Neural crest cell (in vitro differentiated cells): ENCODE measurements at regions not wholly inside any gene's neighbourhood (a gene's known extent, or its start where the extent isn't known, plus 50 kb on each side); places are given as distances from the start of the nearest gene placed in this dataset.

Experiments
- DNase-seq: peaks from one replicate; pipeline ENCODE4 v3.0.0; 2021; ENCODE audit warnings: low read depth, mixed read lengths, low spot score
- H3K27ac Mint-ChIP-seq: one replicate; pipeline ENCODE4 v1.8.0; 2021; ENCODE audit warnings: mild to moderate bottlenecking, mixed read lengths; ENCODE audit not compliant: unreplicated experiment
- H3K27me3 Mint-ChIP-seq: 2 replicates; pipeline ENCODE4 v1.8.0; 2021; ENCODE audit warnings: low read depth, mild to moderate bottlenecking, mixed read lengths
- H3K36me3 Mint-ChIP-seq: 2 replicates; pipeline ENCODE4 v1.8.0; 2021; ENCODE audit warnings: low read depth, mild to moderate bottlenecking, mixed read lengths
- H3K4me1 Mint-ChIP-seq: 2 replicates; pipeline ENCODE4 v1.8.0; 2021; ENCODE audit warnings: mixed read lengths
- H3K4me3 Mint-ChIP-seq: one replicate; pipeline ENCODE4 v1.8.0; 2021; ENCODE audit warnings: mild to moderate bottlenecking, mixed read lengths
- H3K9me3 Mint-ChIP-seq: 2 replicates; pipeline ENCODE4 v1.8.0; 2021; ENCODE audit warnings: mixed read lengths
- CTCF ChIP-seq: fragments of 200-600 bp; sonication (generic); conservative IDR thresholded peaks from 2 replicates; pipeline ENCODE4 v1.5.0; 2021; ENCODE audit warnings: antibody characterized with exemption, mild to moderate bottlenecking

- H3K9me3 Mint-ChIP-seq = no peaks in the 10 kb centered on the region
- no peak overlapping the region for H3K27ac Mint-ChIP-seq
- no peak for DNase-seq
- no peak for TF ChIP-seq CTCF
- no peaks in the 10 kb centered on the region for H3K36me3 Mint-ChIP-seq
- no peak overlapping the region for H3K4me3 Mint-ChIP-seq
- H3K4me1 Mint-ChIP-seq = no peaks in the 10 kb centered on the region
- no peaks in the 10 kb centered on the region for H3K27me3 Mint-ChIP-seq
These were observed 314.6 kb downstream of the MEIS1 start for GRCh38 chr2:66749566-66749965.

GRCh38 chr2:66753257-66753656, 318.3 kb downstream of the MEIS1 start:
- peaks cover 4% of the 10 kb centered on the region for H3K9me3 Mint-ChIP-seq
- no peaks in the 10 kb centered on the region for H3K27me3 Mint-ChIP-seq
- peaks cover 2% of the 10 kb centered on the region for H3K36me3 Mint-ChIP-seq
- H3K4me1 Mint-ChIP-seq = no peaks in the 10 kb centered on the region
- no peak for DNase-seq
- no peak for TF ChIP-seq CTCF
- no peak overlapping the region for H3K27ac Mint-ChIP-seq
- H3K4me3 Mint-ChIP-seq = no peak overlapping the region

GRCh38 chr2:66753660-66754059, 318.7 kb downstream of the MEIS1 start:
- Mint-ChIP-seq H3K36me3 (peaks cover 2% of the 10 kb centered on the region), H3K9me3 (peaks cover 4% of the 10 kb centered on the region), H3K4me1 (no peaks in the 10 kb centered on the region), H3K4me3 (no peak overlapping the region), H3K27ac (no peak overlapping the region), H3K27me3 (no peaks in the 10 kb centered on the region)
- no peak for DNase-seq
- TF ChIP-seq CTCF = no peak

- H3K27me3 Mint-ChIP-seq = no peaks in the 10 kb centered on the region
- H3K4me3 Mint-ChIP-seq = no peak overlapping the region
- peaks cover 4% of the 10 kb centered on the region for H3K9me3 Mint-ChIP-seq
- no peaks in the 10 kb centered on the region for H3K4me1 Mint-ChIP-seq
- no peak for DNase-seq
- no peak overlapping the region for H3K27ac Mint-ChIP-seq
- H3K36me3 Mint-ChIP-seq = peaks cover 2% of the 10 kb centered on the region
- TF ChIP-seq CTCF = no peak
These were observed 321.0 kb downstream of the MEIS1 start for GRCh38 chr2:66755974-66756373.

GRCh38 chr2:66761826-66762225, 326.9 kb downstream of the MEIS1 start:
- H3K27me3 Mint-ChIP-seq = no peaks in the 10 kb centered on the region
- peaks cover 6% of the 10 kb centered on the region for H3K9me3 Mint-ChIP-seq
- no peak for DNase-seq
- H3K36me3 Mint-ChIP-seq = peaks cover 2% of the 10 kb centered on the region
- no peaks in the 10 kb centered on the region for H3K4me1 Mint-ChIP-seq
- H3K4me3 Mint-ChIP-seq = no peak overlapping the region
- H3K27ac Mint-ChIP-seq = no peak overlapping the region
- TF ChIP-seq CTCF = no peak

GRCh38 chr2:66762761-66763160, 327.8 kb downstream of the MEIS1 start:
- Mint-ChIP-seq H3K36me3 (no peaks in the 10 kb centered on the region), H3K4me3 (no peak overlapping the region), H3K9me3 (peaks cover 2% of the 10 kb centered on the region), H3K27me3 (no peaks in the 10 kb centered on the region), H3K4me1 (no peaks in the 10 kb centered on the region), H3K27ac (no peak overlapping the region)
- no peak for TF ChIP-seq CTCF
- DNase-seq = no peak
